Upper lobe of right lung (tissue), 1 donor: ENCODE measurements at regions not wholly inside any gene's neighbourhood (a gene's known extent, or its start where the extent isn't known, plus 50 kb on each side); places are given as distances from the start of the nearest gene placed in this dataset.

Experiments
- ATAC-seq: fragments of 200-7000 bp; cut with Tn5 transposase; one replicate; pipeline ENCODE4 v1.9.1; 2020; ENCODE audit warnings: mild to moderate bottlenecking, moderate library complexity
- DNase-seq: peaks from one replicate; pipeline ENCODE4 v3.0.0-alpha.2; 2020
- H3K27ac ChIP-seq: fragments of 200-600 bp; one replicate; pipeline ENCODE4 v1.8.0; 2022
- H3K27me3 ChIP-seq: fragments of 200-600 bp; one replicate; pipeline ENCODE4 v1.8.0; 2022; ENCODE audit warnings: mild to moderate bottlenecking
- H3K36me3 ChIP-seq: fragments of 200-600 bp; one replicate; pipeline ENCODE4 v1.8.0; 2022
- H3K4me1 ChIP-seq: fragments of 200-600 bp; one replicate; pipeline ENCODE4 v1.8.0; 2022
- H3K4me3 ChIP-seq: fragments of 200-600 bp; one replicate; pipeline ENCODE4 v1.8.0; 2022; ENCODE audit warnings: mild to moderate bottlenecking
- H3K9me3 ChIP-seq: fragments of 200-600 bp; one replicate; pipeline ENCODE4 v1.8.0; 2022
- CTCF ChIP-seq: fragments of 200-600 bp; IDR thresholded peaks from one replicate; pipeline ENCODE4 v1.8.0; 2022; ENCODE audit warnings: antibody characterized with exemption
- intact Hi-C: fragments of 100-400 bp; cut with DNase I; formaldehyde crosslinking; loops from one replicate; pipeline ENCODE4 v1.11.0; 2022
- donor health status: DM: no; HTN: yes; CAD: no; lungs with severe emphysema.

GRCh38 chr13:65909501-65909900 lies 1320.6 kb downstream of the PCDH9 start:
- ATAC-seq (no peak), DNase-seq (no peak)
- no peak overlapping the region for H3K4me3 ChIP-seq
- H3K9me3 ChIP-seq: no peaks in the 10 kb centered on the region
- H3K27ac ChIP-seq: no peak overlapping the region
- H3K36me3 ChIP-seq: no peaks in the 10 kb centered on the region
- no peak for TF ChIP-seq CTCF
- intact Hi-C loops: no loop called here
- no peaks in the 10 kb centered on the region for H3K4me1 ChIP-seq
- no peaks in the 10 kb centered on the region for H3K27me3 ChIP-seq

- TF ChIP-seq CTCF: no peak
- no peak for ATAC-seq
- Histone ChIP-seq H3K36me3 (no peaks in the 10 kb centered on the region), H3K4me1 (no peaks in the 10 kb centered on the region), H3K9me3 (no peaks in the 10 kb centered on the region), H3K27me3 (no peaks in the 10 kb centered on the region), H3K4me3 (no peak overlapping the region), H3K27ac (no peak overlapping the region)
- no peak for DNase-seq
- intact Hi-C loops: no loop called here
These were observed 1322.2 kb downstream of the PCDH9 start for GRCh38 chr13:65907666-65908525.

- no peak for ATAC-seq
- DNase-seq: no peak
- intact Hi-C loops: no loop called here
- Histone ChIP-seq H3K4me3 (no peak overlapping the region), H3K27ac (no peak overlapping the region), H3K27me3 (no peaks in the 10 kb centered on the region), H3K36me3 (no peaks in the 10 kb centered on the region), H3K9me3 (no peaks in the 10 kb centered on the region), H3K4me1 (no peaks in the 10 kb centered on the region)
- no peak for TF ChIP-seq CTCF
These were observed 1328.4 kb downstream of the PCDH9 start for GRCh38 chr13:65901723-65902122.

- no peak overlapping the region for H3K4me3 ChIP-seq
- H3K27me3 ChIP-seq: no peaks in the 10 kb centered on the region
- ATAC-seq: no peak
- H3K27ac ChIP-seq: no peak overlapping the region
- no peaks in the 10 kb centered on the region for H3K4me1 ChIP-seq
- no peaks in the 10 kb centered on the region for H3K36me3 ChIP-seq
- no peak for TF ChIP-seq CTCF
- DNase-seq: no peak
- H3K9me3 ChIP-seq: no peaks in the 10 kb centered on the region
- intact Hi-C loops: no loop called here
These were observed 1336.1 kb downstream of the PCDH9 start for GRCh38 chr13:65894049-65894448.

- no peak for TF ChIP-seq CTCF
- intact Hi-C loops: no loop called here
- Histone ChIP-seq H3K9me3 (no peaks in the 10 kb centered on the region), H3K27ac (no peak overlapping the region), H3K27me3 (no peaks in the 10 kb centered on the region), H3K36me3 (no peaks in the 10 kb centered on the region), H3K4me1 (no peaks in the 10 kb centered on the region), H3K4me3 (no peak overlapping the region)
- DNase-seq (no peak), ATAC-seq (no peak)
These were observed 1337.3 kb downstream of the PCDH9 start for GRCh38 chr13:65892859-65893258.

GRCh38 chr13:65889368-65889767 lies 1340.8 kb downstream of the PCDH9 start:
- H3K27me3 ChIP-seq: no peaks in the 10 kb centered on the region
- H3K4me1 ChIP-seq: no peaks in the 10 kb centered on the region
- no peak overlapping the region for H3K27ac ChIP-seq
- intact Hi-C loops: no loop called here
- ATAC-seq (no peak), DNase-seq (no peak)
- H3K36me3 ChIP-seq: no peaks in the 10 kb centered on the region
- no peaks in the 10 kb centered on the region for H3K9me3 ChIP-seq
- no peak for TF ChIP-seq CTCF
- H3K4me3 ChIP-seq: no peak overlapping the region
